ENCODE measurements at regions not wholly inside any gene's neighbourhood (a gene's known extent, or its start where the extent isn't known, plus 50 kb on each side); places are given as distances from the start of the nearest gene placed in this dataset.

DNA sequence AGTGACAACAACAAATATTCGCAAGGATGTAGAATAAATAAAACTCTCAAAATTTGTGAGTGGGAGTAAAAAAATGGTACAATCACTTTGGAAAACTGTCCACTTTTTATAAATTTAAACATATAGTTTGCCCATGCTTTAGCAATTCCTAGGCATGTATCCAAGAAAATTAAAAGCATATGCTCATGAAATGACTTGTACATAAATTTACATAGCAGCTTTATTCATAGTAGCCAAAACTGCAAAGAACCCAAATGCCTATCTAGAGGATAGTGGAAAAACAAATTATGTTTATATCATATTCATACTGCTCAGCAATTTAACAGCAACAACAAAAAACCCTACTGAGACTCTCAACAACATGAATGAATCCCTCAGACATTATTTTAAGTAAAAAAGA, 363.6 kb upstream of the CCDC54 start:
- no peak overlapping the region for H3K4me3 ChIP-seq (ENCODE audit: low read length)
- H3K9ac ChIP-seq (ENCODE audit: extremely low read depth, low read length, poor library complexity, severe bottlenecking): no peak overlapping the region
- no peak overlapping the region for H3K4me3 Mint-ChIP-seq
- TF ChIP-seq, protein P1, sequence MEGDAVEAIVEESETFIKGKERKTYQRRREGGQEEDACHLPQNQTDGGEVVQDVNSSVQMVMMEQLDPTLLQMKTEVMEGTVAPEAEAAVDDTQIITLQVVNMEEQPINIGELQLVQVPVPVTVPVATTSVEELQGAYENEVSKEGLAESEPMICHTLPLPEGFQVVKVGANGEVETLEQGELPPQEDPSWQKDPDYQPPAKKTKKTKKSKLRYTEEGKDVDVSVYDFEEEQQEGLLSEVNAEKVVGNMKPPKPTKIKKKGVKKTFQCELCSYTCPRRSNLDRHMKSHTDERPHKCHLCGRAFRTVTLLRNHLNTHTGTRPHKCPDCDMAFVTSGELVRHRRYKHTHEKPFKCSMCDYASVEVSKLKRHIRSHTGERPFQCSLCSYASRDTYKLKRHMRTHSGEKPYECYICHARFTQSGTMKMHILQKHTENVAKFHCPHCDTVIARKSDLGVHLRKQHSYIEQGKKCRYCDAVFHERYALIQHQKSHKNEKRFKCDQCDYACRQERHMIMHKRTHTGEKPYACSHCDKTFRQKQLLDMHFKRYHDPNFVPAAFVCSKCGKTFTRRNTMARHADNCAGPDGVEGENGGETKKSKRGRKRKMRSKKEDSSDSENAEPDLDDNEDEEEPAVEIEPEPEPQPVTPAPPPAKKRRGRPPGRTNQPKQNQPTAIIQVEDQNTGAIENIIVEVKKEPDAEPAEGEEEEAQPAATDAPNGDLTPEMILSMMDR (conservative IDR thresholded peaks at IDR 0.05): no peak
- H3K4me1 Mint-ChIP-seq: no peaks in the 10 kb centered on the region
- no peaks in the 10 kb centered on the region for H3K36me3 ChIP-seq (ENCODE audit: control insufficient read depth, insufficient read depth, low read length)
- no peaks in the 10 kb centered on the region for H3K27me3 ChIP-seq (ENCODE audit: control insufficient read depth, insufficient read depth, low read length, poor library complexity, severe bottlenecking)
- peaks cover 2% of the 10 kb centered on the region for H3K36me3 Mint-ChIP-seq (ENCODE audit: low read depth)
- peaks cover 10% of the 10 kb centered on the region for H3K9me3 Mint-ChIP-seq
- H3K4me1 ChIP-seq (ENCODE audit: control insufficient read depth, insufficient read depth, low read length): no peaks in the 10 kb centered on the region
- 80% methylated on average over 1 of the region's 1 CpG; no CpG with 5 or more reads in 1 of the 2 experiments for WGBS, 2 experiments (ENCODE audit: insufficient coverage in 1 of 2, insufficient read length in 1 of 2)
- no peak overlapping the region for H3K27ac ChIP-seq (ENCODE audit: low read depth, low read length)
- H3K9me3 ChIP-seq (ENCODE audit: control insufficient read depth, low read length): peaks cover 6% of the 10 kb centered on the region
- no peaks in the 10 kb centered on the region for H3K27me3 Mint-ChIP-seq (ENCODE audit: insufficient read depth)
- DNase-seq: no peak
- no peak overlapping the region for H3K27ac Mint-ChIP-seq

DNA sequence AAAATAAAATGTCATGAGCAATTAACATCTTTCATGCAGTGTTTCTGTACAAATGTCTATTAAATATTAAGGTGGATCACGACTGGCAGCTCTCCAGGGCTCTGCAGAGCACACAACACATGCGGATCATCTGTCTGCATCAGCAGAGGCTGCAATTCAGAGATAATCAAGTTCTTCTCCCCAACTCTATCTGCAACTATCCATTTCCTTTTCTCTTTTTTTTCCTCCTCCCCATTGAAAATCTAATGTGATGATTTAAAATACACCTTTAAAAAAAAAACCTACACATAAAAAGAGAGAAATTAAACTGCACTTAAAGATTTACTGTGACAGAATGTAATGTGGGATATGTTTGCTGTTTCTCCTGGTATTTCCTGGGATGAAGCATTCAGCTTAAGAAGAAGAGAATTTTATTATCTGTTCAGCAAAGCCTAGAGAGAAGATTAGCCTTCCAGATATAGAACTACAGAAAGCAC, 352.6 kb upstream of the CCDC54 start:
- Histone ChIP-seq H3K9me3 (ENCODE audit: control insufficient read depth, low read length) (no peaks in the 10 kb centered on the region), H3K27me3 (ENCODE audit: control insufficient read depth, insufficient read depth, low read length, poor library complexity, severe bottlenecking) (no peaks in the 10 kb centered on the region), H3K4me1 (ENCODE audit: control insufficient read depth, insufficient read depth, low read length) (no peaks in the 10 kb centered on the region), H3K9ac (ENCODE audit: extremely low read depth, low read length, poor library complexity, severe bottlenecking) (no peak overlapping the region), H3K4me3 (ENCODE audit: low read length) (no peak overlapping the region), H3K36me3 (ENCODE audit: control insufficient read depth, insufficient read depth, low read length) (no peaks in the 10 kb centered on the region), H3K27ac (ENCODE audit: low read depth, low read length) (no peak overlapping the region)
- Mint-ChIP-seq H3K4me3 (no peak overlapping the region), H3K36me3 (ENCODE audit: low read depth) (no peaks in the 10 kb centered on the region), H3K27me3 (ENCODE audit: insufficient read depth) (no peaks in the 10 kb centered on the region), H3K27ac (no peak overlapping the region), H3K9me3 (no peaks in the 10 kb centered on the region), H3K4me1 (peaks cover 8% of the 10 kb centered on the region)
- TF ChIP-seq, protein P1 (conservative IDR thresholded peaks at IDR 0.05): no peak
- WGBS, 2 experiments (ENCODE audit: insufficient coverage in 1 of 2, insufficient read length in 1 of 2): 83 to 94% methylated on average over 2 of the region's 2 CpGs
- DNase-seq: no peak

DNA sequence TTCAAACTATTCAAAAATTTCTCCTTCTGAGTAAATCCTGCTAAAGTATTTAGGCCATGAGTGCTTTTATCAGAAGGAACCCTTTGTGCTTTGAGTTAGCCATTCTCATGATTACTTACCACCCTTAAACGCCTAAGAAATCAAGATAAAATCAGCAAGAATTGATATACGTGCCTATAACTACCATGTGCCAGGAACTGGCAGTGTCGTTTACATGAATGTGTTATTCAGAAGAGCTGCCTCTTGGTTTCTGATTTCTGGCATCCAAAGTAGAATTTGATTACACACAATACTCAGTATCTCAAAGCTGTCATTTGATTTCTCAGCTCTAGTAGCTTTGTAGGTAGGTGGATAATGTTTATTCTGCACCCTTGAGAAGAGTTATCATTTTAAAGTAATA, 351.3 kb upstream of the CCDC54 start:
- H3K4me3 Mint-ChIP-seq: no peak overlapping the region
- Histone ChIP-seq H3K9ac (ENCODE audit: extremely low read depth, low read length, poor library complexity, severe bottlenecking) (no peak overlapping the region), H3K27ac (ENCODE audit: low read depth, low read length) (no peak overlapping the region), H3K4me3 (ENCODE audit: low read length) (no peak overlapping the region), H3K4me1 (ENCODE audit: control insufficient read depth, insufficient read depth, low read length) (no peaks in the 10 kb centered on the region), H3K9me3 (ENCODE audit: control insufficient read depth, low read length) (no peaks in the 10 kb centered on the region), H3K27me3 (ENCODE audit: control insufficient read depth, insufficient read depth, low read length, poor library complexity, severe bottlenecking) (no peaks in the 10 kb centered on the region), H3K36me3 (ENCODE audit: control insufficient read depth, insufficient read depth, low read length) (no peaks in the 10 kb centered on the region)
- WGBS, 2 experiments (ENCODE audit: insufficient coverage in 1 of 2, insufficient read length in 1 of 2): 81 to 86% methylated on average over 3 of the region's 3 CpGs
- TF ChIP-seq, protein P1 (conservative IDR thresholded peaks at IDR 0.05): no peak
- H3K36me3 Mint-ChIP-seq (ENCODE audit: low read depth): no peaks in the 10 kb centered on the region
- DNase-seq: no peak
- no peak overlapping the region for H3K27ac Mint-ChIP-seq
- no peaks in the 10 kb centered on the region for H3K9me3 Mint-ChIP-seq
- peaks cover 8% of the 10 kb centered on the region for H3K4me1 Mint-ChIP-seq
- H3K27me3 Mint-ChIP-seq (ENCODE audit: insufficient read depth): no peaks in the 10 kb centered on the region

Measured in endodermal cell (in vitro differentiated cells).